Endometrium (tissue), 2 donors: ENCODE measurements at regions not wholly inside any gene's neighbourhood (a gene's known extent, or its start where the extent isn't known, plus 50 kb on each side); places are given as distances from the start of the nearest gene placed in this dataset.

Source experiments
- FAIRE-seq: peaks from 2 replicates; lab custom pipeline; 2012; peaks lifted over from hg19 to GRCh38; lab: Jason Lieb, UNC
- donor health status: control.
- donor health status: control.

GRCh38 chr10:30196559-30196958 lies 137.2 kb upstream of the JCAD start:
- FAIRE-seq, result peak; percentile 53

DNA sequence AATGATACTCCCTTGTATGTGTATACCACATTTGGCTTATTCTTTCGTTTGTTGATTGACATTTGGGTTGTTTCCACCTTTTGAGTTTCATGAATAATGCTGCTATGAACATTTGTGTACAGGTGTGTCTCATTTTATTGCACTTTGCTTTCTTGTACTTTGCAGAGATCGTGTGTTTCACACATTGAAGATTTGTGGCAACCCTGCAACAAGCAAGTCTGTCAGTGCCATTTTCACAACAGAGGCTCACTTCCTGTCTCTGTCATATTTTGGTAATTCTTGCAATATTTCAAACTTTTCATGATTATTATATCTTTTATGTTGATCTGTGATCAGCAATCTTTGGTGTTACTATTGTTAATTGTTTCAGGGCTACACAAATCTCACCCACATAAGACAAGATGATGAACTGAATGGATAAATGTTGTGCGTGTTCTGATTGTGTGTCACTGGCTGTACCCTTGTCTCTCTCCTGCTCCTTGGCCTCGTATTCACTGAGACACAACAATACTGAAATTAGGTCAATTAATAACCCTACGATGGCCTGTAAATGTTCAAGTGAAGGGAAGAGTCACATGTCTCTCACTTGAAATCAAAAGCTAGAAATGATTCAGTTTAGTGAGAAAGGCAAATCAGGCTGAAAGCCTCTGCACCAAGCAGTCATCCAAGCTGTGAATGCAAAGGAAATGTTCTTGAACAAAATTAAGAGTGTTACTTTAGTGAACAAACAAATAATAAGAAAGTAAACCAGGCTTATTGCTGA lies 133.6 kb upstream of the JCAD start:
- FAIRE-seq, result no peak

- no peak for FAIRE-seq
Observed at GRCh38 chr10:30190577-30191552, 131.5 kb upstream of the JCAD start.

- no peak for FAIRE-seq
Observed at GRCh38 chr10:30189238-30189580, 129.8 kb upstream of the JCAD start.

- peak; percentile 97 for FAIRE-seq
Observed at GRCh38 chr10:30188556-30189237, 129.3 kb upstream of the JCAD start.

DNA sequence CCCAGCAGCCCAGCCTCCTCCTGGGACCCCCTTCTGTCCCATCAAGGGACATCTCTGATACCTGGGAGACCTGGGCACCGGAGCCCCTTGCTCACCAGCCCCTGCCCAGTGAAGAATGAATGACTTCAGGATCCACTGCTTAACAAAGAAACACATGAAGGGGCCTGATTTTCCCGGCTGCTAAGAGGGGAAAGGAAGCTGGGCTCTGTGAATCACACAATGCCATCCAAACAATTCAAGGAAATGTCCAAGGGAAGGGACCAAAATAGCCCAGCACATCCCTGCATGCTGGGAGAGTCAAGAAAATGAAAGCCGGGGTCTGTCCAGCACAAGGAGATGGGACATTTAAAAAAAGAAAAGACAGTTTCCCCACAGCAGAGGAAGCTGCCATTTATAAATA lies 128.7 kb upstream of the JCAD start:
- FAIRE-seq, result no peak

DNA sequence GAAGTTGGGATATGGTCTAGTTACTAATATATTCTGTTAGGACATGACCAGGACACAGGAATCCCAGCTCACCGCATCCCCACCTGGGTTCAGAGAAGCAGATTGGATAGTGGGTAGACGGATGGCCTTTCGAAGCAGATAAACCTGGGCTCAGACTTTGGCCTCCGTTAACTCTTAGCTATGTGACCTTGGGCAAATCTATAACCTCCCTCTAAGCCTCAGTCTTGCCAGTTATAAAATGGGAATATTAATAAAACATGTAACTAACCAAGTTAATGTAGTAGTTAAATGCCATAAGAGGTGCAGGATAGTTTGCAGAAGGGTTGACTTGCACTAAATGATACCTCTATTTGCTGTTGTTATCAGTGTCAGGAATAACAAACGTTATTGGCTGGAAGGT lies 127.6 kb upstream of the JCAD start:
- no peak for FAIRE-seq

DNA sequence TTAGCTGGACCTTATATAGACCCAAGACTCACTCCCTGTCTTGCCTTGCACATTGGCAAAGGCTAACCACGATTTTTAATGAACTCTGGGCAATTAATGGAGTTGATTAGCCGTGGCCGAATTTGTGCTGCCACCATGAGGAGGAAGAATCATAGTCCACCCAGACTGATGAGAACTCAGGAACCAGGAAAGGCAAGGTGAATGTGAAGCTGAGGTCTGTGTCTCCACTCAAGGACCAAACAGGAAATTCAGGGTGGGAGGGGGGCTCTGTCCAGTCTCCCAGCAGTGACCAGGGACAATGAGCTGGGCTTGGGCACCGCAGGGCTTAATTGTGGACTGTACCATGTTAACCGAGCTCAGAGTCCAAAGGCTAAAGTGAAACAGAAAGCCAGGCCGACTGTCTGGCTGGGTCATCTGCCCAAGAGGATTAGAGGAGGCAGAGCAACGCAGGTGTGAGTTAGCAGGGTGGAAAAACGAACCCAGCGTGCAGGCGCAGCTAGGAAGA lies 127.0 kb upstream of the JCAD start:
- no peak for FAIRE-seq

DNA sequence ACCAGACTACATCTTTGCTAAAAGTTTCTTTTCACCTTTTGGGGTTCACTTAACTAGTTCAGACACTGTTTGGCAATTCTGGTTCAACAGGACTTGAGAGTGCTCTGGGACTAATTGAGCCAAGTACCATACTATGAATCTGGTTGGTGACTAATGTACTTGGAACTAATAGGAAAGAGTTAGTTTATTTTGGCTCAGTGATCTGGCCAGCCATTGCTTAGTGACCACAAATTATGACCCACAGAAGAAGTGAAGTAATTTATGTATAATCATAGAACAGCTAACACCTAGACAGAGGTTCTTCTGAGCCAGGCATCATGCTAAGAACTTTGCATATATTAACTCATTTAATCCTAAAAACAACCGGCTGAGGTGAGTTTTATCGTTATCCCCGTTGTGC lies 126.5 kb upstream of the JCAD start:
- FAIRE-seq, result no peak

- FAIRE-seq, result no peak
Observed at GRCh38 chr10:30185341-30185740, 126.0 kb upstream of the JCAD start.

GRCh38 chr10:30184397-30185033 lies 125.1 kb upstream of the JCAD start:
- FAIRE-seq, result no peak

DNA sequence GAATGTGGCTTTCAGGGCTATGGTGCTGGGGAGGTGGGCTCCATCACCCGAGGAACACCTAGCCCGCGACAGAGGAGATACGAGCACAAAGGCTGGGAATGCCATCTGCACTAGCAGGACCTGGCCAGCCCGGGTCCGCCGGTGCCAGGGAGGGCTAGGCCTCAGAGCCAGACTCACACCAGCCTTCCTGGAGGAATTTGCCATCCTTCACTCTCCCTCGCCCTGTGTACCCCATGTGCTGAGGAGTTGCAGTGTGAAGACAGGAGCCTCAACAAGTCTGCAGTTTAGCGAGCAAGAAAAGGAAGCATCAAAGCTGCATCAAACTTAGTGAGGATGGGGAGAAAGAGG lies 123.6 kb upstream of the JCAD start:
- no peak for FAIRE-seq

GRCh38 chr10:30182191-30183054 lies 123.0 kb upstream of the JCAD start:
- no peak for FAIRE-seq

DNA sequence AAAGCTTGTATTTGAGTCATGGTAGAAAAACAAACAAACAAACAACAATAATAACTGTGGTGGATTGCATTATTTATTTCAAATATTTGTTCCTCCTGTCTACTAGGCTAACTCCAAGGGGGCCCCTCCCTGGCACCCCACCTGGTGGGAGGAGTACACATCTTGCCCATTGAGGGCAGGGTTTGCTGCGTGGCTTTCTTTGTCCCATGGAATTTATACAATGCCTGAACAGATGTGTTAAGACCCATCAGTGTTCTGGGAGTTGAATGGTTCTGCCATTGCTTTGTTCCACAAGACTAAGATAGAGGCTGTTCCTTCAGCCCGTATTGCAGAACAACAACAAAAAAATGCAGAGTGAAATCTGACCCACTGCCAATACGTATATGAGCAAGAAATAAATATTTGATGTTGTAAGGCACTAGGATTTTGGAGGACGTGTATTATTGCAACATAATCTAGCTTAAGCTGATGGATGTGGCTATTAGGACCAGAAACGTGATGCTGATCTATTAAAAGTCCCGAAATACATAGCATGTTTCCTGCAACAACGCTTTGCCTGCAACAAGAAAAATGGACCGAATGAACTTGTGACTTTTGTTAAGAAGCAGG lies 119.1 kb upstream of the JCAD start:
- FAIRE-seq, result no peak

GRCh38 chr10:30176776-30177533 lies 117.6 kb upstream of the JCAD start:
- FAIRE-seq, result peak; percentile 26

DNA sequence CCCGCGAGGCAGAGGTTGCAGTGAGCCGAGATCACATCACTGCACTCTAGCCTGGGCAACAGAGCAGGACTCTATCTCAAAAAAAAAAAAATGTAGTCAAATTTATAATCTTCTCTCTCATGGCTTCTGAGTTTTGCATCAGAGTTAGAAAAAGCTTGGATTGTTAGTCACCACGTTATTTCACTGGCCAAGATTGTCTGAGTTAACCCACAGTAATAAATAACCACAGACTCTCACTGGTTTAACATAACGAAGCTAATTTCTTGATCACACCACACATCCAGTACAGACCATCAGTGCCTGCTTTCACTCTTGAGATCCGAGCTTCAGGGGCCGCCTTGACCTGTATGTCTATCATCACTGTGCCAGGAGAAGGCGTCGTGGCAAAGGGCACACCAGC lies 116.8 kb upstream of the JCAD start:
- FAIRE-seq, result no peak

DNA sequence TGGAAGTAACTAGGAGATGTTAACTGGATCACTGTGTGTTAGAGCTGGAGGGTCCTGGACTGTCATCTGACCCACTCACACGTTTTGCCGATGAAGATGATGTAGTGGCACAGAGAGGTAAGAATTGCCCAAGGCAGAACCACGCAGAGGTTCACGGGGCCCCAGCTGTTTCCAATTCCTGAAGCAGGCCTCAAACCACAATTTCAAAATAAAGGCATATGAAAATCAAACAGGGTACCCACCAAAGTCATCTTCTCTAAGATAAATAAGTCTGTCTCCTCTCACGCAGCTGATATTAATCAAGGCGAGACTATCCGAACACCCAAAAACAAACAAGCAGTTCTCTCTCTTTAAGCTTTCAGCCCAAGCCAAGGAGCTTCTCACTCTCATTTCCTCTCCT lies 113.3 kb upstream of the JCAD start:
- FAIRE-seq, result no peak

DNA sequence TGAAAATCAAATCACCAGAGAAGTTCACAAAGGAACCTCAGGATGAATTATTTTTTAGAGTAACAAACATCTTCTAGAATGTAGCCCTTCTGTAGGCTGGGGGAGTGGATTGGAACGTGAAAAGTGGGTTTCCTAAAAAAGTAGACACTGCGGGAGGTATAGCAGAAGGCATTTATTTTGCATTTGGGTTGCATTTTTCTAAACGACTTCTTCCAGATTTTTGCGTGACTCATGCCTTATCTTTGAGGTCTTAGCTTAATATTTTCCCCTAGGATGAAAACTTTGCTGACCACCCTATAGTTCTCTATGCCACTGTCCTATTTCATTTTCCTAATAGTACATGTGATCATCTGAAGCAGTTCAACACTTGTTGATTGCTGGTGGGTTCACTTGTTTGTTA lies 112.7 kb upstream of the JCAD start:
- FAIRE-seq, result no peak

GRCh38 chr10:30171601-30172000 lies 112.2 kb upstream of the JCAD start:
- FAIRE-seq, result no peak

DNA sequence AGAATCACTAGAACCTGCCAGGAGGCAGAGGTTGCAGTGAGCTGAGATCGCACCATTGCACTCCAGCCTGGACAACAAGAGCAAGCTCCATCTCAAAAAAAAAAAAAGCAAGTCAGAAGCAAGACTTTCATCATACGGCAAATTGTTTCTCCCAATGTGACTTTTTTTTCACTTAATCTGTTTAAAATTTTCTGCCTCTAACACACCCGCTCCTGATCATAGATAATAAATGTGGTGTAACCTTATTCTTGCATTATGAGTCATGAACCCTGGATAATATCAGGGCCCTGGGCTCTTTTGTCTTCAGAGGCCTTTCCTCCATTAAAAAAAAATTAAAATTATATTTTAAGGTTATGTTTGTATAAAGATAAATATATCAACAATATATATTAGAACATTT lies 111.4 kb upstream of the JCAD start:
- no peak for FAIRE-seq
